ENCODE measurements at regions not wholly inside any gene's neighbourhood (a gene's known extent, or its start where the extent isn't known, plus 50 kb on each side); places are given as distances from the start of the nearest gene placed in this dataset.

DNA sequence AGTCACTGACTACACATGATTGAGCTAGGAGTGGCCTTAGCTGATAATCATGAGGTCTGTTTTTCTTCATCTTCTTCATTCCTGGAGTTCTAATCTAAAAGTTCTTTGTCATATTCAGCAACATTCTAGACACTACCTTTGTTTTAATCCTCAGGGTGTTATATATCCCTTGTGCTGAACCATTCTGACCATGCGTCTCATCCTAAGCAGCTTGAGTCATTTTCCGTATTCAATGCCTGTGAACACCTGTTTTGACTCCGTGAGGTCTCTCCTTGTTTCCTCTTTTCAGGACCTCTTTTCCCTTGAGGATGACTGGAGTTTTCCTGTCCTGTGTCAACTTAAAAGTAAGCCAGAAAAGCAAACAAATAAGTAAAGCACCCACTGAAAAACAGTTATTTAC, 597.9 kb downstream of the GBA3 start:
- TF ChIP-seq, protein P1, sequence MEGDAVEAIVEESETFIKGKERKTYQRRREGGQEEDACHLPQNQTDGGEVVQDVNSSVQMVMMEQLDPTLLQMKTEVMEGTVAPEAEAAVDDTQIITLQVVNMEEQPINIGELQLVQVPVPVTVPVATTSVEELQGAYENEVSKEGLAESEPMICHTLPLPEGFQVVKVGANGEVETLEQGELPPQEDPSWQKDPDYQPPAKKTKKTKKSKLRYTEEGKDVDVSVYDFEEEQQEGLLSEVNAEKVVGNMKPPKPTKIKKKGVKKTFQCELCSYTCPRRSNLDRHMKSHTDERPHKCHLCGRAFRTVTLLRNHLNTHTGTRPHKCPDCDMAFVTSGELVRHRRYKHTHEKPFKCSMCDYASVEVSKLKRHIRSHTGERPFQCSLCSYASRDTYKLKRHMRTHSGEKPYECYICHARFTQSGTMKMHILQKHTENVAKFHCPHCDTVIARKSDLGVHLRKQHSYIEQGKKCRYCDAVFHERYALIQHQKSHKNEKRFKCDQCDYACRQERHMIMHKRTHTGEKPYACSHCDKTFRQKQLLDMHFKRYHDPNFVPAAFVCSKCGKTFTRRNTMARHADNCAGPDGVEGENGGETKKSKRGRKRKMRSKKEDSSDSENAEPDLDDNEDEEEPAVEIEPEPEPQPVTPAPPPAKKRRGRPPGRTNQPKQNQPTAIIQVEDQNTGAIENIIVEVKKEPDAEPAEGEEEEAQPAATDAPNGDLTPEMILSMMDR (IDR thresholded peaks at IDR 0.05) = no peak
- TF ChIP-seq EP300 (IDR thresholded peaks at IDR 0.05) (no peak), POLR2A (IDR thresholded peaks at IDR 0.05; ENCODE audit: low read depth) (no peak), POLR2AphosphoS5 (IDR thresholded peaks at IDR 0.05) (no peak)

Measured in esophagus muscularis mucosa (tissue), 4 donors.